Gastrocnemius medialis (tissue), 4 donors: ENCODE measurements at regions not wholly inside any gene's neighbourhood (a gene's known extent, or its start where the extent isn't known, plus 50 kb on each side); places are given as distances from the start of the nearest gene placed in this dataset.

ENCODE experiments used
- POLR2A ChIP-seq, 2 donors: fragments of 450-650 bp; IDR thresholded peaks; one replicate each; pipeline ENCODE4 v1.6.1; 2017; ENCODE audit warnings: antibody characterized with exemption in 2 of 2, mild to moderate bottlenecking in 2 of 2, moderate library complexity in 2 of 2
- TF ChIP-seq, protein P1 (sequence below), 5 experiments: fragments of 450-650 bp in 3 of 5; fragments of 200-600 bp in 2 of 5; sonication (generic) in 2 of 5; IDR thresholded peaks in 4 of 5; conservative IDR thresholded peaks in 1 of 5; 1 replicate in 4 of 5; 2 replicates in 1 of 5; pipeline ENCODE4 v1.5.1; 2016 to 2019; ENCODE audit warnings: antibody characterized with exemption in 5 of 5, mild to moderate bottlenecking in 3 of 5, moderate library complexity in 3 of 5

DNA sequence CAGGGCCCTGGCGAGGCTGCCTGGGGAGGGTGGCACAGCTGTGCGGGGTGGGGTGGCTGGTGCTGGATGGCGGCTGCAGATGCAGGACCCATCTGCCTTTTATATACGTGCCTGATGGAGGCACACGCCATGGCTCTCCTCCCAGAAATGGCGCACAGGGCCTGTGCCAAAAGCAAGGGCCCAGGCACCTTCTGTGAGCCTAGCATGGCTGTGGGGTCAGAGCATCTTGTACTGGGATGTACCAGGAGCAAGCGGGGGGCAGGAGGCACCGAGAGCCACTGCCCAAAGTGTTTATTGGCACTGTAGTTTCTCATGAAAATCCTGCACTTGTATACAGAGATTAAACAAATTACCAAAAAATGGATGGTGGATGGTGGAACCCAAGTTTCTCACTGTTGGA, 724.1 kb downstream of the GALR1 start:
- no peak for TF ChIP-seq POLR2A (IDR thresholded peaks at IDR 0.05)
- TF ChIP-seq, protein P1, sequence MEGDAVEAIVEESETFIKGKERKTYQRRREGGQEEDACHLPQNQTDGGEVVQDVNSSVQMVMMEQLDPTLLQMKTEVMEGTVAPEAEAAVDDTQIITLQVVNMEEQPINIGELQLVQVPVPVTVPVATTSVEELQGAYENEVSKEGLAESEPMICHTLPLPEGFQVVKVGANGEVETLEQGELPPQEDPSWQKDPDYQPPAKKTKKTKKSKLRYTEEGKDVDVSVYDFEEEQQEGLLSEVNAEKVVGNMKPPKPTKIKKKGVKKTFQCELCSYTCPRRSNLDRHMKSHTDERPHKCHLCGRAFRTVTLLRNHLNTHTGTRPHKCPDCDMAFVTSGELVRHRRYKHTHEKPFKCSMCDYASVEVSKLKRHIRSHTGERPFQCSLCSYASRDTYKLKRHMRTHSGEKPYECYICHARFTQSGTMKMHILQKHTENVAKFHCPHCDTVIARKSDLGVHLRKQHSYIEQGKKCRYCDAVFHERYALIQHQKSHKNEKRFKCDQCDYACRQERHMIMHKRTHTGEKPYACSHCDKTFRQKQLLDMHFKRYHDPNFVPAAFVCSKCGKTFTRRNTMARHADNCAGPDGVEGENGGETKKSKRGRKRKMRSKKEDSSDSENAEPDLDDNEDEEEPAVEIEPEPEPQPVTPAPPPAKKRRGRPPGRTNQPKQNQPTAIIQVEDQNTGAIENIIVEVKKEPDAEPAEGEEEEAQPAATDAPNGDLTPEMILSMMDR (IDR thresholded peaks at IDR 0.05 in 4 of 5, conservative IDR thresholded peaks at IDR 0.05 in 1 of 5) = no peak
